ENCODE measurements at regions not wholly inside any gene's neighbourhood (a gene's known extent, or its start where the extent isn't known, plus 50 kb on each side); places are given as distances from the start of the nearest gene placed in this dataset.
A peak's percentile ranks its signal among the peaks of the same experiment; 100 is the strongest.
"Not testable (repeated sequence)": the region's sequence is repeated elsewhere in the genome, so short reads cannot be mapped to it uniquely, and the experiment has no call there.

DNA sequence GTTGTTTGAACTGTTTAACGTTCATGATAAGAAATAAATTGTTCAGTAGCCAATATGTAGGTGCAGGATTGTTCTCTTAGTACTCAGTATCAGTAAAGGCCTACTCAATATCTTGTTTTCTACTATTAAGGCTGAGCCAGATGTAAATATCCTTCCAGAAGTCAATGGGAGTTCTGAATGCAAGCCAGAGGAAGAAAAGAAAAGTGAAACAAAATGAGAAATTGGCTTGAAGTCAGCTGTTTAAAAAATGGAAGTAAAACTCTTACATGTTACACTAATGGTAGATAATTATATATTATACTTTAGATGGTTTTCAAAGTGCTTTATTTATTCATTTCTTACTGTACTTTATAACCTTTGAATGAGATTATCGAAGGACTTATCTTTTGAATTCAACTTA lies 1417.9 kb downstream of the ADGRL3 start:
- H3K9me3 ChIP-seq (replicated peaks; ENCODE audit: insufficient read depth, low read length), result no peaks in the 10 kb centered on the region
- no peaks in the 10 kb centered on the region for H3K36me3 ChIP-seq (replicated peaks; ENCODE audit: insufficient read depth, low read length)
- H3F3A ChIP-seq (ENCODE audit: insufficient read depth, low read length), result no peaks in the 10 kb centered on the region
- H2AFZ ChIP-seq (ENCODE audit: low read length), result peak overlapping the region; percentile 55
- no peak overlapping the region; the same call in 1 of the 2 replicates for H3K4me3 ChIP-seq (ENCODE audit: low read length)
- no peak overlapping the region for H3K27ac ChIP-seq (ENCODE audit: low read length)
- no peaks in the 10 kb centered on the region for H3K4me1 ChIP-seq (ENCODE audit: low read length)
- H4K20me1 ChIP-seq (ENCODE audit: insufficient read depth, low read length), result no peaks in the 10 kb centered on the region
- peak overlapping the region; percentile 61 for H3K4me2 ChIP-seq (ENCODE audit: low read depth, low read length)
- H3K27me3 ChIP-seq (replicated peaks; ENCODE audit: insufficient read depth, low read length), result no peaks in the 10 kb centered on the region
- no peaks in the 10 kb centered on the region for H3K9me2 ChIP-seq (replicated peaks; ENCODE audit: insufficient read depth, low read length)
- no peak overlapping the region for H3K9ac ChIP-seq (ENCODE audit: low read length)
- peak; percentile 37 for DNase-seq
- H3K79me2 ChIP-seq (ENCODE audit: low read length), result no peaks in the 10 kb centered on the region
- TF ChIP-seq, protein P1, sequence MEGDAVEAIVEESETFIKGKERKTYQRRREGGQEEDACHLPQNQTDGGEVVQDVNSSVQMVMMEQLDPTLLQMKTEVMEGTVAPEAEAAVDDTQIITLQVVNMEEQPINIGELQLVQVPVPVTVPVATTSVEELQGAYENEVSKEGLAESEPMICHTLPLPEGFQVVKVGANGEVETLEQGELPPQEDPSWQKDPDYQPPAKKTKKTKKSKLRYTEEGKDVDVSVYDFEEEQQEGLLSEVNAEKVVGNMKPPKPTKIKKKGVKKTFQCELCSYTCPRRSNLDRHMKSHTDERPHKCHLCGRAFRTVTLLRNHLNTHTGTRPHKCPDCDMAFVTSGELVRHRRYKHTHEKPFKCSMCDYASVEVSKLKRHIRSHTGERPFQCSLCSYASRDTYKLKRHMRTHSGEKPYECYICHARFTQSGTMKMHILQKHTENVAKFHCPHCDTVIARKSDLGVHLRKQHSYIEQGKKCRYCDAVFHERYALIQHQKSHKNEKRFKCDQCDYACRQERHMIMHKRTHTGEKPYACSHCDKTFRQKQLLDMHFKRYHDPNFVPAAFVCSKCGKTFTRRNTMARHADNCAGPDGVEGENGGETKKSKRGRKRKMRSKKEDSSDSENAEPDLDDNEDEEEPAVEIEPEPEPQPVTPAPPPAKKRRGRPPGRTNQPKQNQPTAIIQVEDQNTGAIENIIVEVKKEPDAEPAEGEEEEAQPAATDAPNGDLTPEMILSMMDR (IDR thresholded peaks at IDR 0.05; ENCODE audit: low read length), result no peak
- TF ChIP-seq EZH2 (optimal IDR thresholded peaks at IDR 0.05; ENCODE audit: low read depth, low read length), result no peak
- TF ChIP-seq EZH2phosphoT487 (IDR thresholded peaks at IDR 0.05; ENCODE audit: low read length), result no peak

DNA sequence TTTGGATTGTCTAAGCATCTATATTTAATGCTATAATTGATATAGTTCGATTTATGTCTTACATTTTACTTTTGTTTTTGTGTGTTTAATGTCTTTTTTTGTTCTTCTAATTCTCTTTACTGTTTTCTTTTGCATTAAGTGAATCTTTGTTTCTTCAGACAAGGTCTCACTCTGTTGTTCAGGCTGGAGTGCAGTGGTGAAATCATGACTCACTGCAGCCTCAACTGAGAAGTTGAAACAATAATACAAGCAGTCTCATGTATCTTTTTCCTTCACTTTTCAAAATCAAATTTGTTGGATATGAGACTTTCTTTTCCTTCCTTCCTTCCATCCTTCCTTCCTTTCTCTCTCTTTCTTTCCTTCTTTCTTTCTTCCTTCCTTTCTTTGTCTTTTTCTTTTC lies 1401.6 kb downstream of the ADGRL3 start:
- no peaks in the 10 kb centered on the region for H3F3A ChIP-seq (ENCODE audit: insufficient read depth, low read length)
- no peak for DNase-seq
- H3K9me3 ChIP-seq (replicated peaks; ENCODE audit: insufficient read depth, low read length), result no peaks in the 10 kb centered on the region
- H3K4me1 ChIP-seq (ENCODE audit: low read length), result no peaks in the 10 kb centered on the region
- no peaks in the 10 kb centered on the region for H3K36me3 ChIP-seq (replicated peaks; ENCODE audit: insufficient read depth, low read length)
- H3K27ac ChIP-seq (ENCODE audit: low read length), result no peak overlapping the region
- H4K20me1 ChIP-seq (ENCODE audit: insufficient read depth, low read length), result no peaks in the 10 kb centered on the region
- no peak overlapping the region for H3K9ac ChIP-seq (ENCODE audit: low read length)
- no peak overlapping the region for H3K4me3 ChIP-seq (ENCODE audit: low read length)
- H2AFZ ChIP-seq (ENCODE audit: low read length), result no peak overlapping the region
- H3K9me2 ChIP-seq (replicated peaks; ENCODE audit: insufficient read depth, low read length), result no peaks in the 10 kb centered on the region
- no peaks in the 10 kb centered on the region for H3K79me2 ChIP-seq (ENCODE audit: low read length)
- no peak overlapping the region for H3K4me2 ChIP-seq (ENCODE audit: low read depth, low read length)
- H3K27me3 ChIP-seq (replicated peaks; ENCODE audit: insufficient read depth, low read length), result no peaks in the 10 kb centered on the region
- TF ChIP-seq EZH2phosphoT487 (IDR thresholded peaks at IDR 0.05; ENCODE audit: low read length), result no peak
- no peak for TF ChIP-seq EZH2 (optimal IDR thresholded peaks at IDR 0.05; ENCODE audit: low read depth, low read length)
- TF ChIP-seq, protein P1 (IDR thresholded peaks at IDR 0.05; ENCODE audit: low read length), result no peak

DNA sequence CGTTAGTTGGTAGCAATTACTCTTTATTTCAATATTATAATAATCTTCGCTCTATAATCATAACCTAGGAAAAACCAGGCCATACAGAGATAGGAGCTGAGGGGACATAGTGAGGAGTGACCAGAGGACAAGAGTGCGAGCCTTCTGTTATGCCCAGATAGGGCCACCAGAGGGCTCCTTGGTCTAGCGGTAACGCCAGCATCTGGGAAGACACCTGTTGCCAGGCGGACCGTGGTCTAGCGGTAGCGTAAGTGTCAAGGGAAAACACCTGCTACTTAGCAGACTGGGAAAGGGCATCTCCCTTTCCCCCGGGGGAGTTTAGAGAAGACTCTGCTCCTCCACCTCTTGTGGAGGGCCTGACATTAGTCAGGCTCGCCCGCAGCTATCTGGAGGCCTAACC lies 1395.1 kb downstream of the ADGRL3 start:
- not testable (repeated sequence) for H3K27ac ChIP-seq (ENCODE audit: low read length); H3K9me3 ChIP-seq (replicated peaks; ENCODE audit: insufficient read depth, low read length); DNase-seq; H3K36me3 ChIP-seq (replicated peaks; ENCODE audit: insufficient read depth, low read length); H3K4me1 ChIP-seq (ENCODE audit: low read length); H3K9ac ChIP-seq (ENCODE audit: low read length); H4K20me1 ChIP-seq (ENCODE audit: insufficient read depth, low read length); H3K27me3 ChIP-seq (replicated peaks; ENCODE audit: insufficient read depth, low read length); H3K9me2 ChIP-seq (replicated peaks; ENCODE audit: insufficient read depth, low read length); H3K4me3 ChIP-seq (ENCODE audit: low read length); H3K4me2 ChIP-seq (ENCODE audit: low read depth, low read length); H3K79me2 ChIP-seq (ENCODE audit: low read length); H2AFZ ChIP-seq (ENCODE audit: low read length); H3F3A ChIP-seq (ENCODE audit: insufficient read depth, low read length)

DNA sequence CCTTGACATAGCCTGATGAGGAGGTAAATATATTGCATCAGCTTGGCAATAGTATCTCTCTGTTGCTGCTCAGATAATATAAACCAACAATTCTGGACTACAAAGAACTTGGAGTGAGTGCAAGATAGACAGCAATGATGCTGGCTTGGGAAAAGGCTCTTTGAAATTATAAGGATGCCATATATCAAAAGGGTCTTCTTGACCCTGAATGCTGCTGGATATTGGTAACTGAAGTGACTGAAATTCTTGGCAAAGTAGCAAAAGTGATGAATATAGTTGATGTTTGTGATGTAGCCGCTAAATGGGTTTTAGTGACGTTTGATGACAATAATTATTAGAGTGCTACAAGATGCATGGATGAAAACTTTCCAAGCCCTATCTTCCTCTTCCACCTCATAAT lies 1391.6 kb downstream of the ADGRL3 start:
- Histone ChIP-seq H3F3A (ENCODE audit: insufficient read depth, low read length) (no peaks in the 10 kb centered on the region), H3K36me3 (replicated peaks; ENCODE audit: insufficient read depth, low read length) (no peaks in the 10 kb centered on the region), H4K20me1 (ENCODE audit: insufficient read depth, low read length) (no peaks in the 10 kb centered on the region), H3K27ac (ENCODE audit: low read length) (no peak overlapping the region), H3K4me2 (ENCODE audit: low read depth, low read length) (no peak overlapping the region), H3K9me3 (replicated peaks; ENCODE audit: insufficient read depth, low read length) (no peaks in the 10 kb centered on the region), H3K4me1 (ENCODE audit: low read length) (no peaks in the 10 kb centered on the region), H3K79me2 (ENCODE audit: low read length) (no peaks in the 10 kb centered on the region), H3K9me2 (replicated peaks; ENCODE audit: insufficient read depth, low read length) (no peaks in the 10 kb centered on the region), H3K4me3 (ENCODE audit: low read length) (no peak overlapping the region), H3K27me3 (replicated peaks; ENCODE audit: insufficient read depth, low read length) (no peaks in the 10 kb centered on the region), H2AFZ (ENCODE audit: low read length) (no peak overlapping the region), H3K9ac (ENCODE audit: low read length) (no peak overlapping the region)
- TF ChIP-seq, protein P1 (IDR thresholded peaks at IDR 0.05; ENCODE audit: low read length), result no peak
- TF ChIP-seq EZH2phosphoT487 (IDR thresholded peaks at IDR 0.05; ENCODE audit: low read length), result no peak
- no peak for TF ChIP-seq EZH2 (optimal IDR thresholded peaks at IDR 0.05; ENCODE audit: low read depth, low read length)
- no peak for DNase-seq
